ENCODE measurements at regions not wholly inside any gene's neighbourhood (a gene's known extent, or its start where the extent isn't known, plus 50 kb on each side); places are given as distances from the start of the nearest gene placed in this dataset.

DNA sequence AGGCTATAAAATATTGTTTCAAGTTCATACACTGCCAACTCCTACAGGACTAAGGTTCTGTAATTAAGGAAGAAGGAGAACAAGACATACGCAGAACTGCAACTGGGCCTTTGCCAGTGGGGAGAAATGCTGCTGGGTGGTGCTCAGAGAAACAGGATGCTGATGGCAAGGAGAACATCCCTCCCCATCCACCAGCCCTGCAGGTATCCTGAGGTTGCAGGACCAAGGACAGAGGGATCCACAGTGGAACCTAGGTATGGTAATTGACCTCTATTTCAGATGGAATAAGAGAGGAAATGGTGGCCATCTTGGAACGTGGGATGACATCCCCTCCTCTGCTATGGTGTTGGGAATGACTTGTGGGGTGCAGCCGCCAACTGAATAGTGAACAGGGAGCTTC lies 206.3 kb upstream of the S1PR3 start:
- no peak for DNase-seq
- Histone ChIP-seq H4K20me1 (ENCODE audit: control insufficient read depth, insufficient read depth, low read length, poor library complexity, severe bottlenecking) (no peaks in the 10 kb centered on the region), H3K4me1 (ENCODE audit: control insufficient read depth in 2 of 2, insufficient read depth in 2 of 2, low read length in 2 of 2) (peaks cover 11 to 14% of the 10 kb centered on the region in 2 donors), H3K36me3 (replicated peaks in 1 of 2; ENCODE audit: control extremely low read depth in 1 of 2, control insufficient read depth in 1 of 2, extremely low read depth in 1 of 2, insufficient read depth in 2 of 2, low read length in 1 of 2) (no peaks in the 10 kb centered on the region), H3K4me2 (replicated peaks; ENCODE audit: low read depth, low read length, poor library complexity, severe bottlenecking) (no peak overlapping the region), H3K9me3 (ENCODE audit: control extremely low read depth in 1 of 3, control insufficient read depth in 2 of 3, insufficient read depth in 1 of 3, low read length in 2 of 3) (no peaks in the 10 kb centered on the region), H3K27ac (ENCODE audit: low read length in 2 of 2) (no peak overlapping the region), H3K27me3 (replicated peaks in 1 of 4; ENCODE audit: control extremely low read depth in 1 of 4, control insufficient read depth in 3 of 4, insufficient read depth in 4 of 4, low read length in 3 of 4) (no peaks in the 10 kb centered on the region), H3K4me3 (ENCODE audit: control extremely low read depth in 1 of 5, extremely low read depth in 1 of 5, insufficient read depth in 1 of 5, low read depth in 2 of 5, low read length in 4 of 5) (no peak overlapping the region), H2AFZ (ENCODE audit: insufficient read depth, low read depth, low read length, poor library complexity, severe bottlenecking) (no peak overlapping the region), H3K9ac (ENCODE audit: low read length) (no peak overlapping the region), H3K79me2 (ENCODE audit: control insufficient read depth, insufficient read depth, low read length) (no peaks in the 10 kb centered on the region)
- ChIA-PET POLR2A (no interaction called here), CTCF (no interaction called here)
- no peak overlapping the region for H3K4me3 Mint-ChIP-seq
- no peaks in the 10 kb centered on the region for H3K9me3 Mint-ChIP-seq (ENCODE audit: insufficient read depth)
- 100% methylated on average over 2 of the region's 3 CpGs for WGBS (ENCODE audit: insufficient coverage)
- H3K27ac Mint-ChIP-seq, result no peak overlapping the region
- H3K27me3 Mint-ChIP-seq, result peaks cover 17% of the 10 kb centered on the region
- no peak for ATAC-seq (ENCODE audit: low read depth)
- TF ChIP-seq, protein P1, sequence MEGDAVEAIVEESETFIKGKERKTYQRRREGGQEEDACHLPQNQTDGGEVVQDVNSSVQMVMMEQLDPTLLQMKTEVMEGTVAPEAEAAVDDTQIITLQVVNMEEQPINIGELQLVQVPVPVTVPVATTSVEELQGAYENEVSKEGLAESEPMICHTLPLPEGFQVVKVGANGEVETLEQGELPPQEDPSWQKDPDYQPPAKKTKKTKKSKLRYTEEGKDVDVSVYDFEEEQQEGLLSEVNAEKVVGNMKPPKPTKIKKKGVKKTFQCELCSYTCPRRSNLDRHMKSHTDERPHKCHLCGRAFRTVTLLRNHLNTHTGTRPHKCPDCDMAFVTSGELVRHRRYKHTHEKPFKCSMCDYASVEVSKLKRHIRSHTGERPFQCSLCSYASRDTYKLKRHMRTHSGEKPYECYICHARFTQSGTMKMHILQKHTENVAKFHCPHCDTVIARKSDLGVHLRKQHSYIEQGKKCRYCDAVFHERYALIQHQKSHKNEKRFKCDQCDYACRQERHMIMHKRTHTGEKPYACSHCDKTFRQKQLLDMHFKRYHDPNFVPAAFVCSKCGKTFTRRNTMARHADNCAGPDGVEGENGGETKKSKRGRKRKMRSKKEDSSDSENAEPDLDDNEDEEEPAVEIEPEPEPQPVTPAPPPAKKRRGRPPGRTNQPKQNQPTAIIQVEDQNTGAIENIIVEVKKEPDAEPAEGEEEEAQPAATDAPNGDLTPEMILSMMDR (IDR thresholded peaks at IDR 0.05), result no peak
- TF ChIP-seq EZH2 (IDR thresholded peaks at IDR 0.05; ENCODE audit: borderline replicate concordance, insufficient read depth, low read depth, low read length, poor library complexity, severe bottlenecking), result no peak
- peaks cover 15% of the 10 kb centered on the region for H3K4me1 Mint-ChIP-seq
- intact Hi-C loops (cut with micrococcal nuclease), result no loop called here

- Histone ChIP-seq H2AFZ (ENCODE audit: insufficient read depth, low read depth, low read length, poor library complexity, severe bottlenecking) (no peak overlapping the region), H3K27me3 (replicated peaks in 1 of 4; ENCODE audit: control extremely low read depth in 1 of 4, control insufficient read depth in 3 of 4, insufficient read depth in 4 of 4, low read length in 3 of 4) (no peaks in the 10 kb centered on the region), H4K20me1 (ENCODE audit: control insufficient read depth, insufficient read depth, low read length, poor library complexity, severe bottlenecking) (no peaks in the 10 kb centered on the region), H3K4me3 (ENCODE audit: control extremely low read depth in 1 of 5, extremely low read depth in 1 of 5, insufficient read depth in 1 of 5, low read depth in 2 of 5, low read length in 4 of 5) (no peak overlapping the region), H3K36me3 (replicated peaks in 1 of 2; ENCODE audit: control extremely low read depth in 1 of 2, control insufficient read depth in 1 of 2, extremely low read depth in 1 of 2, insufficient read depth in 2 of 2, low read length in 1 of 2) (no peaks in the 10 kb centered on the region), H3K4me2 (replicated peaks; ENCODE audit: low read depth, low read length, poor library complexity, severe bottlenecking) (no peak overlapping the region), H3K9ac (ENCODE audit: low read length) (no peak overlapping the region), H3K79me2 (ENCODE audit: control insufficient read depth, insufficient read depth, low read length) (no peaks in the 10 kb centered on the region), H3K9me3 (ENCODE audit: control extremely low read depth in 1 of 3, control insufficient read depth in 2 of 3, insufficient read depth in 1 of 3, low read length in 2 of 3) (no peaks in the 10 kb centered on the region), H3K27ac (ENCODE audit: low read length in 2 of 2) (no peak overlapping the region), H3K4me1 (ENCODE audit: control insufficient read depth in 2 of 2, insufficient read depth in 2 of 2, low read length in 2 of 2) (peaks cover 11 to 14% of the 10 kb centered on the region in 2 donors)
- H3K27ac Mint-ChIP-seq, result no peak overlapping the region
- intact Hi-C loops (cut with micrococcal nuclease), result no loop called here
- no peaks in the 10 kb centered on the region for H3K9me3 Mint-ChIP-seq (ENCODE audit: insufficient read depth)
- DNase-seq (no peak), ATAC-seq (ENCODE audit: low read depth) (no peak)
- peaks cover 15% of the 10 kb centered on the region for H3K4me1 Mint-ChIP-seq
- H3K27me3 Mint-ChIP-seq, result peaks cover 17% of the 10 kb centered on the region
- TF ChIP-seq EZH2 (IDR thresholded peaks at IDR 0.05; ENCODE audit: borderline replicate concordance, insufficient read depth, low read depth, low read length, poor library complexity, severe bottlenecking), result no peak
- 78% methylated on average over 8 of the region's 12 CpGs for WGBS (ENCODE audit: insufficient coverage)
- POLR2A ChIA-PET, result no interaction called here
- CTCF ChIA-PET, result interaction anchor here (1.0 kb wide), 1 partner anchor 205 kb away, joined by 4 read pairs; no protein-coding TSS in a partner anchor
- H3K4me3 Mint-ChIP-seq, result no peak overlapping the region
Measured at GRCh38 chr9:88786291-88787079, 204.8 kb upstream of the S1PR3 start.

Data from B cell (primary cell).